ENCODE measurements at regions not wholly inside any gene's neighbourhood (a gene's known extent, or its start where the extent isn't known, plus 50 kb on each side); places are given as distances from the start of the nearest gene placed in this dataset.

DNA sequence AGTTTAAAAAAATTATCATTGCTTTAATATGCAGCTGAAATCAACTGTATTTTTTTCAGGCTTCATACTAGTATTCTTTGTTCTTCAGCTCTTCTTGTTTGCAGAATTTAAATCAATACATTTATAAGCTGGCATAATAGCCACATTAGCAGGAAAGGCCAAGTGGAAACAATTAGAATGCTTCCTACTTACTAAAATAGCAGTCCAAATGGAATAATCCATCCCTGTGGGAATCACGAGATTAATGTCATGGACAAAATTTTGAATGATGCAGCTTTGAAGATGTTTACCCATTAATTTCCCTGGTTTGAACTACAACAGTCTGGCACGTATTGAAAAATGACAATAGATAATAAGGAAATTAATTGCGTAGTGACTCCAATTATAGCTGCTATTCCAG, 2650.8 kb downstream of the PCDH9 start:
- dilution Hi-C loops (cut with HindIII; ENCODE audit: low sequenced_read_pairs, unreplicated experiment) = no loop called here
- no peak overlapping the region for H2AFZ ChIP-seq (replicated peaks; ENCODE audit: low read length, poor library complexity)
- H3K4ac ChIP-seq (ENCODE audit: low read depth, low read length) = no peak overlapping the region
- no peak overlapping the region for H2AK9ac ChIP-seq (replicated peaks; ENCODE audit: low read depth, low read length, poor library complexity)
- H3K18ac ChIP-seq (ENCODE audit: low read depth, low read length) = no peak overlapping the region
- no peak overlapping the region for H4K5ac ChIP-seq (ENCODE audit: low read depth, low read length)
- no peaks in the 10 kb centered on the region for H3K9me1 ChIP-seq (ENCODE audit: insufficient read depth, low read length)
- H3K27me3 ChIP-seq (ENCODE audit: control insufficient read depth, insufficient read depth, low read length) = no peaks in the 10 kb centered on the region
- TF ChIP-seq FOS (IDR thresholded peaks at IDR 0.05; ENCODE audit: low read depth, low read length) (no peak), CEBPB (IDR thresholded peaks at IDR 0.05; ENCODE audit: low read depth, low read length) (no peak), RCOR1 (IDR thresholded peaks at IDR 0.05; ENCODE audit: insufficient replicate concordance, low read length) (no peak), RFX5 (IDR thresholded peaks at IDR 0.05; ENCODE audit: low read depth, low read length) (no peak), SMC3 (IDR thresholded peaks at IDR 0.05; ENCODE audit: low read depth, low read length) (no peak), MAZ (IDR thresholded peaks at IDR 0.05; ENCODE audit: borderline replicate concordance, low read depth, low read length) (no peak), MAFK (IDR thresholded peaks at IDR 0.05; ENCODE audit: low read depth, low read length) (no peak), POLR2A (IDR thresholded peaks at IDR 0.05; ENCODE audit: low read depth, low read length) (no peak), RAD21 (IDR thresholded peaks at IDR 0.05; ENCODE audit: low read length) (no peak), CHD1 (IDR thresholded peaks at IDR 0.05; ENCODE audit: low read depth, low read length) (no peak), MXI1 (IDR thresholded peaks at IDR 0.05; ENCODE audit: borderline replicate concordance, low read depth, low read length) (no peak), BHLHE40 (IDR thresholded peaks at IDR 0.05; ENCODE audit: low read depth, low read length) (no peak), NFE2L2 (IDR thresholded peaks at IDR 0.05; ENCODE audit: low read depth, low read length) (no peak)
- TF ChIP-seq, protein P1, sequence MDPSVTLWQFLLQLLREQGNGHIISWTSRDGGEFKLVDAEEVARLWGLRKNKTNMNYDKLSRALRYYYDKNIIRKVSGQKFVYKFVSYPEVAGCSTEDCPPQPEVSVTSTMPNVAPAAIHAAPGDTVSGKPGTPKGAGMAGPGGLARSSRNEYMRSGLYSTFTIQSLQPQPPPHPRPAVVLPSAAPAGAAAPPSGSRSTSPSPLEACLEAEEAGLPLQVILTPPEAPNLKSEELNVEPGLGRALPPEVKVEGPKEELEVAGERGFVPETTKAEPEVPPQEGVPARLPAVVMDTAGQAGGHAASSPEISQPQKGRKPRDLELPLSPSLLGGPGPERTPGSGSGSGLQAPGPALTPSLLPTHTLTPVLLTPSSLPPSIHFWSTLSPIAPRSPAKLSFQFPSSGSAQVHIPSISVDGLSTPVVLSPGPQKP (IDR thresholded peaks at IDR 0.05; ENCODE audit: borderline replicate concordance, low read depth, low read length) = no peak
- TF ChIP-seq, protein P2, sequence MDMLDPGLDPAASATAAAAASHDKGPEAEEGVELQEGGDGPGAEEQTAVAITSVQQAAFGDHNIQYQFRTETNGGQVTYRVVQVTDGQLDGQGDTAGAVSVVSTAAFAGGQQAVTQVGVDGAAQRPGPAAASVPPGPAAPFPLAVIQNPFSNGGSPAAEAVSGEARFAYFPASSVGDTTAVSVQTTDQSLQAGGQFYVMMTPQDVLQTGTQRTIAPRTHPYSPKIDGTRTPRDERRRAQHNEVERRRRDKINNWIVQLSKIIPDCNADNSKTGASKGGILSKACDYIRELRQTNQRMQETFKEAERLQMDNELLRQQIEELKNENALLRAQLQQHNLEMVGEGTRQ (IDR thresholded peaks at IDR 0.05; ENCODE audit: low read depth, low read length) = no peak
- TF ChIP-seq, protein P3, sequence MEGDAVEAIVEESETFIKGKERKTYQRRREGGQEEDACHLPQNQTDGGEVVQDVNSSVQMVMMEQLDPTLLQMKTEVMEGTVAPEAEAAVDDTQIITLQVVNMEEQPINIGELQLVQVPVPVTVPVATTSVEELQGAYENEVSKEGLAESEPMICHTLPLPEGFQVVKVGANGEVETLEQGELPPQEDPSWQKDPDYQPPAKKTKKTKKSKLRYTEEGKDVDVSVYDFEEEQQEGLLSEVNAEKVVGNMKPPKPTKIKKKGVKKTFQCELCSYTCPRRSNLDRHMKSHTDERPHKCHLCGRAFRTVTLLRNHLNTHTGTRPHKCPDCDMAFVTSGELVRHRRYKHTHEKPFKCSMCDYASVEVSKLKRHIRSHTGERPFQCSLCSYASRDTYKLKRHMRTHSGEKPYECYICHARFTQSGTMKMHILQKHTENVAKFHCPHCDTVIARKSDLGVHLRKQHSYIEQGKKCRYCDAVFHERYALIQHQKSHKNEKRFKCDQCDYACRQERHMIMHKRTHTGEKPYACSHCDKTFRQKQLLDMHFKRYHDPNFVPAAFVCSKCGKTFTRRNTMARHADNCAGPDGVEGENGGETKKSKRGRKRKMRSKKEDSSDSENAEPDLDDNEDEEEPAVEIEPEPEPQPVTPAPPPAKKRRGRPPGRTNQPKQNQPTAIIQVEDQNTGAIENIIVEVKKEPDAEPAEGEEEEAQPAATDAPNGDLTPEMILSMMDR (conservative IDR thresholded peaks at IDR 0.05; ENCODE audit: low read depth, low read length) = no peak
- no peaks in the 10 kb centered on the region for H3K9me3 ChIP-seq (ENCODE audit: control insufficient read depth, insufficient read depth, low read length)
- H3K36me3 ChIP-seq (ENCODE audit: control insufficient read depth, insufficient read depth, low read length) = no peaks in the 10 kb centered on the region
- H4K8ac ChIP-seq (ENCODE audit: low read depth in 2 of 2, low read length in 2 of 2) = no peak overlapping the region
- no peak overlapping the region for H2BK120ac ChIP-seq (ENCODE audit: low read depth, low read length)
- no peak overlapping the region for H2BK15ac ChIP-seq (ENCODE audit: low read depth, low read length)
- H3K56ac ChIP-seq (ENCODE audit: extremely low read depth, insufficient read depth, low read length) = no peak overlapping the region
- ATAC-seq (ENCODE audit: low read depth) (no peak), DNase-seq (no peak)
- no peak overlapping the region for H3K14ac ChIP-seq (replicated peaks; ENCODE audit: low read depth, low read length)
- no peaks in the 10 kb centered on the region for H4K20me1 ChIP-seq (ENCODE audit: insufficient read depth, low read length)
- H3K79me1 ChIP-seq (ENCODE audit: low read depth in 1 of 2, low read length in 2 of 2) = no peaks in the 10 kb centered on the region
- BruUV-seq (replicated peaks) = no TSS peak
- POLR2A ChIA-PET (ENCODE audit: unreplicated experiment) = no interaction called here
- in situ Hi-C loops (cut with MboI; ENCODE audit: low sequenced_read_pairs) = no loop called here
- CTCF ChIA-PET = no interaction called here
- 100% methylated on average over 1 of the region's 3 CpGs; no CpG with 5 or more reads in 1 of the 2 experiments for WGBS, 2 experiments (ENCODE audit: extremely low coverage in 2 of 2, insufficient read length in 1 of 2)
- H2BK20ac ChIP-seq (ENCODE audit: low read depth, low read length) = no peak overlapping the region
- no peak overlapping the region for H3K9ac ChIP-seq (ENCODE audit: low read depth, low read length)
- H3K27ac ChIP-seq (ENCODE audit: insufficient read depth, low read length) = no peak overlapping the region
- H3K4me1 ChIP-seq (ENCODE audit: control insufficient read depth, insufficient read depth, low read length) = no peaks in the 10 kb centered on the region
- no peak overlapping the region for H3K4me3 ChIP-seq (ENCODE audit: insufficient read depth, low read depth, low read length)
- no peak overlapping the region for H3K4me2 ChIP-seq (ENCODE audit: low read depth, low read length)
- H4K91ac ChIP-seq (ENCODE audit: insufficient read depth, low read depth, low read length) = no peak overlapping the region
- no peak overlapping the region for H3K23ac ChIP-seq (ENCODE audit: low read depth, low read length)
- no peak overlapping the region for H2AK5ac ChIP-seq (ENCODE audit: low read depth, low read length)
- no peak overlapping the region for H2BK5ac ChIP-seq (ENCODE audit: low read depth, low read length, poor library complexity, severe bottlenecking)
- intact Hi-C loops (cut with micrococcal nuclease) = no loop called here
